GM19438 (cell line): ENCODE measurements at regions not wholly inside any gene's neighbourhood (a gene's known extent, or its start where the extent isn't known, plus 50 kb on each side); places are given as distances from the start of the nearest gene placed in this dataset.
"Not testable (repeated sequence)": the region's sequence is repeated elsewhere in the genome, so short reads cannot be mapped to it uniquely, and the experiment has no call there.

Source experiments
- ATAC-seq: cut with Tn5 transposase; IDR thresholded peaks from one replicate; pipeline ENCODE4 v1.9.1; 2021; ENCODE audit warnings: low read depth; ENCODE audit not compliant: unreplicated experiment

- no peak for ATAC-seq
Observed at GRCh38 chr4:128540122-128540521, 252.5 kb upstream of the PGRMC2 start.

- ATAC-seq, result no peak
Observed at GRCh38 chr4:128538111-128538882, 250.7 kb upstream of the PGRMC2 start.

- no peak for ATAC-seq
Observed at GRCh38 chr4:128536746-128537145, 249.1 kb upstream of the PGRMC2 start.

- not testable (repeated sequence) for ATAC-seq
Observed at GRCh38 chr4:128535510-128535909, 247.9 kb upstream of the PGRMC2 start.

- no peak for ATAC-seq
Observed at GRCh38 chr4:128528793-128529553, 241.4 kb upstream of the PGRMC2 start.

- ATAC-seq, result no peak
Observed at GRCh38 chr4:128527946-128528576, 240.4 kb upstream of the PGRMC2 start.

- no peak for ATAC-seq
Observed at GRCh38 chr4:128527351-128527750, 239.7 kb upstream of the PGRMC2 start.

- ATAC-seq, result no peak
Observed at GRCh38 chr4:128525992-128526630, 238.5 kb upstream of the PGRMC2 start.

- no peak for ATAC-seq
Observed at GRCh38 chr4:128525387-128525786, 237.8 kb upstream of the PGRMC2 start.

GRCh38 chr4:128524311-128524710 is 236.7 kb upstream of the PGRMC2 start:
- ATAC-seq, result no peak

GRCh38 chr4:128521648-128522111 is 234.1 kb upstream of the PGRMC2 start:
- ATAC-seq, result no peak

GRCh38 chr4:128521156-128521555 is 233.5 kb upstream of the PGRMC2 start:
- no peak for ATAC-seq

GRCh38 chr4:128519163-128519830 is 231.7 kb upstream of the PGRMC2 start:
- no peak for ATAC-seq

- peak; percentile 95 for ATAC-seq
Observed at GRCh38 chr4:128517739-128518510, 230.3 kb upstream of the PGRMC2 start.

GRCh38 chr4:128517096-128517738 is 229.6 kb upstream of the PGRMC2 start:
- ATAC-seq, result peak; percentile 3

- ATAC-seq, result no peak
Observed at GRCh38 chr4:128516301-128516969, 228.8 kb upstream of the PGRMC2 start.

- no peak for ATAC-seq
Observed at GRCh38 chr4:128513664-128514484, 226.3 kb upstream of the PGRMC2 start.
